A549 (cell line): ENCODE measurements at regions not wholly inside any gene's neighbourhood (a gene's known extent, or its start where the extent isn't known, plus 50 kb on each side); places are given as distances from the start of the nearest gene placed in this dataset.

Experiments used
- ATAC-seq, 2 experiments: fragments of 200-7000 bp in 1 of 2; fragments of >200 bp in 1 of 2; cut with Nextera tagmentation in 1 of 2; cut with Tn5 transposase in 1 of 2; 3 replicates each; pipeline versions ENCODE4 v1.8.0 to v1.9.1; 2018 to 2020; ENCODE audit warnings: mild to moderate bottlenecking in 1 of 2, moderate library complexity in 1 of 2
- CTCF ChIA-PET: fragments of 300-600 bp; sonication (Branson Sonifier 250); formaldehyde crosslinking; extraction: SDS; loops from one replicate; lab custom pipeline; 2021; ENCODE audit warnings: antibody characterized with exemption, inconsistent platforms; lab: Yijun Ruan, JAX
- POLR2A ChIA-PET: fragments of 350-600 bp; formaldehyde crosslinking; extraction: SDS; loops from one replicate; lab custom pipeline; 2021; ENCODE audit warnings: antibody characterized with exemption, inconsistent platforms; lab: Yijun Ruan, JAX
- DNase-seq, 2 experiments: peaks; one replicate each; pipeline versions ENCODE4 v3.0.0 to v3.0.0-alpha.2; 2011 to 2016; ENCODE audit warnings: low read depth in 1 of 2, low spot score in 1 of 2
- FAIRE-seq: peaks from 2 replicates; lab custom pipeline; 2011; peaks lifted over from hg19 to GRCh38; lab: Jason Lieb, UNC
- H3K27ac ChIP-seq, 2 experiments: fragments of >200 bp; sonication (Bioruptor Twin); formaldehyde crosslinking; 3 replicates each; pipeline ENCODE4 v1.5.1; 2016 to 2017
- H3K4me1 ChIP-seq: fragments of >200 bp; sonication (Bioruptor Twin); formaldehyde crosslinking; 3 replicates; pipeline ENCODE4 v1.6.1; 2016
- H3K4me2 ChIP-seq: fragments of >200 bp; sonication (Bioruptor Twin); formaldehyde crosslinking; 3 replicates; pipeline ENCODE4 v1.6.1; 2016
- H3K4me3 ChIP-seq: fragments of >200 bp; sonication (Bioruptor Twin); formaldehyde crosslinking; 3 replicates; pipeline ENCODE4 v1.5.1; 2016
- H3K9me3 ChIP-seq: fragments of >200 bp; sonication (Bioruptor Twin); formaldehyde crosslinking; 3 replicates; pipeline ENCODE4 v1.6.1; 2016
- ATOH8 ChIP-seq: fragments of 250-450 bp; sonication (Bioruptor Pico); IDR thresholded peaks from 2 replicates; pipeline ENCODE4 v1.5.0; 2020; ENCODE audit warnings: low read depth, mild to moderate bottlenecking, moderate library complexity
- BCL3 ChIP-seq: fragments of >200 bp; sonication (Bioruptor Twin); formaldehyde crosslinking; IDR thresholded peaks from 3 replicates; pipeline ENCODE4 v1.6.1; 2016
- BHLHE40 ChIP-seq: IDR thresholded peaks from 2 replicates; pipeline ENCODE4 v1.6.1; 2012; ENCODE audit warnings: low read depth, low read length, inconsistent platforms
- CEBPB ChIP-seq, 2 experiments: fragments of >200 bp in 1 of 2; sonication (Bioruptor Twin) in 1 of 2; formaldehyde crosslinking in 1 of 2; IDR thresholded peaks; 2 replicates each; pipeline ENCODE4 v1.6.1; 2012 to 2016
- CHD2 ChIP-seq: fragments of 150-350 bp; IDR thresholded peaks from 2 replicates; pipeline ENCODE4 v1.6.1; 2014; ENCODE audit warnings: low read length; ENCODE audit not compliant: partially characterized antibody
- EHMT2 ChIP-seq: fragments of 200-600 bp; sonication (generic); IDR thresholded peaks from 2 replicates; pipeline ENCODE4 v1.6.1; 2016; ENCODE audit warnings: antibody characterized with exemption, low read depth, mild to moderate bottlenecking, moderate library complexity
- ELK1 ChIP-seq: fragments of 150-350 bp; IDR thresholded peaks from 2 replicates; pipeline ENCODE4 v1.6.1; 2014; ENCODE audit warnings: low read depth, mild to moderate bottlenecking, low read length
- EP300 ChIP-seq, 2 experiments: fragments of >200 bp; sonication (Bioruptor Twin); formaldehyde crosslinking; IDR thresholded peaks; 2 replicates in 1 of 2; 3 replicates in 1 of 2; pipeline ENCODE4 v1.6.1; 2016 to 2017
- HOXB5 ChIP-seq: fragments of 250-450 bp; sonication (Bioruptor Pico); IDR thresholded peaks from 2 replicates; pipeline ENCODE4 v1.5.0; 2020; ENCODE audit warnings: mild to moderate bottlenecking, moderate library complexity
- JUNB ChIP-seq: fragments of >200 bp; sonication (Bioruptor Twin); formaldehyde crosslinking; IDR thresholded peaks from 2 replicates; pipeline ENCODE4 v1.6.1; 2016
- KDM1A ChIP-seq: fragments of 200-600 bp; sonication (generic); IDR thresholded peaks from 2 replicates; pipeline ENCODE4 v1.6.1; 2016; ENCODE audit warnings: low read depth, mild to moderate bottlenecking
- MAFK ChIP-seq: fragments of 450-650 bp; IDR thresholded peaks from 2 replicates; pipeline ENCODE4 v1.6.1; 2014; ENCODE audit not compliant: partially characterized antibody
- NR3C1 ChIP-seq: fragments of >200 bp; sonication (Bioruptor Twin); formaldehyde crosslinking; IDR thresholded peaks from 3 replicates; pipeline ENCODE4 v1.6.1; 2017
- RAD21 ChIP-seq, 2 experiments: fragments of >200 bp in 1 of 2; sonication (Bioruptor Twin) in 1 of 2; formaldehyde crosslinking in 1 of 2; IDR thresholded peaks in 1 of 2; conservative IDR thresholded peaks in 1 of 2; 2 replicates in 1 of 2; 3 replicates in 1 of 2; pipeline ENCODE4 v1.6.1; 2012 to 2018; ENCODE audit warnings: inconsistent platforms in 1 of 2
- RNF2 ChIP-seq: fragments of 200-600 bp; sonication (generic); IDR thresholded peaks from 2 replicates; pipeline ENCODE4 v1.6.1; 2016; ENCODE audit warnings: low read depth, mild to moderate bottlenecking, antibody characterized with exemption, moderate library complexity, borderline replicate concordance
- TP53 ChIP-seq: fragments of 250-450 bp; sonication (Bioruptor Pico); IDR thresholded peaks from 2 replicates; pipeline ENCODE4 v1.5.0; 2021; ENCODE audit warnings: mild to moderate bottlenecking, moderate library complexity
- WGBS: methylation state at CpG from one replicate; pipeline ENCODE4 v1.1.6; 2017; ENCODE audit errors: missing lambda C conversion rate; 5-methylcytosine and 5-hydroxymethylcytosine counted together

- TF ChIP-seq BCL3: no peak
- TF ChIP-seq ELK1: no peak
Measured at GRCh38 chr9:24286761-24287160, 258.9 kb downstream of the IZUMO3 start (continued).

- 0% methylated on average over 1 of the region's 1 CpG for WGBS
- CTCF ChIA-PET: no interaction called here
Measured at GRCh38 chr9:24258626-24259025, 287.1 kb downstream of the IZUMO3 start.

GRCh38 chr9:24257726-24258125 lies 288.0 kb downstream of the IZUMO3 start:
- H3K4me2 ChIP-seq: no peak overlapping the region
- ChIA-PET CTCF (no interaction called here), POLR2A (no interaction called here)
- no peak for ATAC-seq
- no peak for DNase-seq
- 0% methylated on average over 1 of the region's 1 CpG for whole genome bisulfite sequencing
- H3K4me3 ChIP-seq: no peak overlapping the region
- 0 out of 3 replicates have a peak, but pooled peaks cover 3% of the 10 kb centered on the region for H3K9me3 ChIP-seq
- no peak for TF ChIP-seq JUNB
- no peak for TF ChIP-seq EP300 (IDR thresholded peaks at IDR 0.05)
- no peak for TF ChIP-seq NR3C1
- no peak for TF ChIP-seq RNF2
- H3K27ac ChIP-seq: no peak overlapping the region
- FAIRE-seq: no peak
- H3K4me1 ChIP-seq: no peaks in the 10 kb centered on the region

More at GRCh38 chr9:24258626-24259025, 287.1 kb downstream of the IZUMO3 start:
- H3K9me3 ChIP-seq: 0 out of 3 replicates have a peak, but pooled peaks cover 3% of the 10 kb centered on the region
- FAIRE-seq (no peak), ATAC-seq (no peak), DNase-seq (no peak)
- no peaks in the 10 kb centered on the region for H3K4me1 ChIP-seq
- POLR2A ChIA-PET: no interaction called here
- no peak overlapping the region for H3K27ac ChIP-seq
- TF ChIP-seq ATOH8 (CRISPR knock-in tag): no peak
- no peak for TF ChIP-seq BHLHE40
- no peak for TF ChIP-seq TP53 (CRISPR knock-in tag)
- no peak for TF ChIP-seq HOXB5 (CRISPR knock-in tag)
- TF ChIP-seq KDM1A: no peak
- TF ChIP-seq CHD2: no peak
- H3K4me3 ChIP-seq: no peak overlapping the region
- no peak overlapping the region for H3K4me2 ChIP-seq

- peak in 1 of 2 experiments; percentile 29 for DNase-seq
- no peaks in the 10 kb centered on the region; the same call in 2 of the 3 replicates for H3K9me3 ChIP-seq
- ChIA-PET CTCF (no interaction called here), POLR2A (no interaction called here)
- 1% methylated on average over 2 of the region's 2 CpGs for WGBS
- no peak for FAIRE-seq
- no peak overlapping the region for H3K4me3 ChIP-seq
- no peaks in the 10 kb centered on the region for H3K4me1 ChIP-seq
- H3K4me2 ChIP-seq: no peak overlapping the region
- ATAC-seq: no peak
- H3K27ac ChIP-seq: no peak overlapping the region
- peak in 1 of 2 experiments; percentile 18; a peak in 1 of 5 replicates for TF ChIP-seq RAD21 (conservative IDR thresholded peaks at IDR 0.05 in 1 of 2, IDR thresholded peaks at IDR 0.05 in 1 of 2)
- TF ChIP-seq EHMT2: no peak
Measured at GRCh38 chr9:24245988-24246387, 299.7 kb downstream of the IZUMO3 start.

- no peak overlapping the region for H3K4me3 ChIP-seq
- no peaks in the 10 kb centered on the region for H3K4me1 ChIP-seq
- FAIRE-seq (no peak), ATAC-seq (no peak)
- H3K9me3 ChIP-seq: no peaks in the 10 kb centered on the region
- CTCF ChIA-PET: no interaction called here
- H3K4me2 ChIP-seq: no peak overlapping the region
- WGBS: under 1% methylated on average over 3 of the region's 3 CpGs
- TF ChIP-seq MAFK (peak; percentile 73), CEBPB (IDR thresholded peaks at IDR 0.05) (no peak)
- TF ChIP-seq, all 56 proteins: peak for 1
- no peak overlapping the region for H3K27ac ChIP-seq
- DNase-seq: no peak
- POLR2A ChIA-PET: no interaction called here
Measured at GRCh38 chr9:24242576-24242975, 303.1 kb downstream of the IZUMO3 start.
